Gastroesophageal sphincter (tissue), 3 donors: ENCODE measurements at regions not wholly inside any gene's neighbourhood (a gene's known extent, or its start where the extent isn't known, plus 50 kb on each side); places are given as distances from the start of the nearest gene placed in this dataset.

Experiments
- EP300 ChIP-seq: sonication (generic); formaldehyde crosslinking; IDR thresholded peaks from one replicate; pipeline ENCODE4 v1.6.1; 2017; ENCODE audit warnings: antibody characterized with exemption, mild to moderate bottlenecking
- POLR2A ChIP-seq, 2 donors: fragments of 450-650 bp; IDR thresholded peaks; one replicate each; pipeline ENCODE4 v1.6.1; 2017; ENCODE audit warnings: antibody characterized with exemption in 2 of 2, mild to moderate bottlenecking in 2 of 2, moderate library complexity in 1 of 2
- POLR2AphosphoS5 ChIP-seq: sonication (generic); formaldehyde crosslinking; IDR thresholded peaks from one replicate; pipeline ENCODE4 v1.6.1; 2017; ENCODE audit warnings: antibody characterized with exemption
- TF ChIP-seq, protein P1 (sequence below), 4 experiments: fragments of 200-600 bp in 2 of 4; fragments of 450-650 bp in 2 of 4; sonication (generic) in 1 of 4; IDR thresholded peaks; one replicate each; pipeline ENCODE4 v1.5.1; 2017 to 2019; ENCODE audit warnings: antibody characterized with exemption in 4 of 4, mild to moderate bottlenecking in 2 of 4, moderate library complexity in 2 of 4

DNA sequence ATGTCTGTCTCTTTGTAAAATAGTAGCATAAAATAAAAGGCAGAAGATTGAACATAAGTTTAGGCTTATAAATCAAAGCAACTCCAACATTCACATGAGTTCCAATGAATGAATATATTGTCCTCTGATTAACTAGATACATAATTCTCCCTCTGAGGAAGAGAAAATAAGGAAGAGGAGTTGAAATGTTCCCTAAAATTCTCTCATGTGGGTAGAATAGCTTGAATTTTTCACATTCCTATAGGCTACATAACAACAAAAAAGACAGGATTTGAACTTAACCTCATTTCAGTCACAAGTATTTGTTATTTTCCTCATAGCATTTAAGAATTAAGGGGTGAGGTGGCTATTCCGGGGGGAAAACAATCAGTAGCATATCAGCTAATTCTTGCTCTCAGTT is 462.4 kb upstream of the NDST4 start:
- TF ChIP-seq POLR2A (IDR thresholded peaks at IDR 0.05), result no peak
- TF ChIP-seq, protein P1, sequence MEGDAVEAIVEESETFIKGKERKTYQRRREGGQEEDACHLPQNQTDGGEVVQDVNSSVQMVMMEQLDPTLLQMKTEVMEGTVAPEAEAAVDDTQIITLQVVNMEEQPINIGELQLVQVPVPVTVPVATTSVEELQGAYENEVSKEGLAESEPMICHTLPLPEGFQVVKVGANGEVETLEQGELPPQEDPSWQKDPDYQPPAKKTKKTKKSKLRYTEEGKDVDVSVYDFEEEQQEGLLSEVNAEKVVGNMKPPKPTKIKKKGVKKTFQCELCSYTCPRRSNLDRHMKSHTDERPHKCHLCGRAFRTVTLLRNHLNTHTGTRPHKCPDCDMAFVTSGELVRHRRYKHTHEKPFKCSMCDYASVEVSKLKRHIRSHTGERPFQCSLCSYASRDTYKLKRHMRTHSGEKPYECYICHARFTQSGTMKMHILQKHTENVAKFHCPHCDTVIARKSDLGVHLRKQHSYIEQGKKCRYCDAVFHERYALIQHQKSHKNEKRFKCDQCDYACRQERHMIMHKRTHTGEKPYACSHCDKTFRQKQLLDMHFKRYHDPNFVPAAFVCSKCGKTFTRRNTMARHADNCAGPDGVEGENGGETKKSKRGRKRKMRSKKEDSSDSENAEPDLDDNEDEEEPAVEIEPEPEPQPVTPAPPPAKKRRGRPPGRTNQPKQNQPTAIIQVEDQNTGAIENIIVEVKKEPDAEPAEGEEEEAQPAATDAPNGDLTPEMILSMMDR (IDR thresholded peaks at IDR 0.05), result no peak
- no peak for TF ChIP-seq EP300
- no peak for TF ChIP-seq POLR2AphosphoS5
